ENCODE measurements at regions not wholly inside any gene's neighbourhood (a gene's known extent, or its start where the extent isn't known, plus 50 kb on each side); places are given as distances from the start of the nearest gene placed in this dataset.

DNA sequence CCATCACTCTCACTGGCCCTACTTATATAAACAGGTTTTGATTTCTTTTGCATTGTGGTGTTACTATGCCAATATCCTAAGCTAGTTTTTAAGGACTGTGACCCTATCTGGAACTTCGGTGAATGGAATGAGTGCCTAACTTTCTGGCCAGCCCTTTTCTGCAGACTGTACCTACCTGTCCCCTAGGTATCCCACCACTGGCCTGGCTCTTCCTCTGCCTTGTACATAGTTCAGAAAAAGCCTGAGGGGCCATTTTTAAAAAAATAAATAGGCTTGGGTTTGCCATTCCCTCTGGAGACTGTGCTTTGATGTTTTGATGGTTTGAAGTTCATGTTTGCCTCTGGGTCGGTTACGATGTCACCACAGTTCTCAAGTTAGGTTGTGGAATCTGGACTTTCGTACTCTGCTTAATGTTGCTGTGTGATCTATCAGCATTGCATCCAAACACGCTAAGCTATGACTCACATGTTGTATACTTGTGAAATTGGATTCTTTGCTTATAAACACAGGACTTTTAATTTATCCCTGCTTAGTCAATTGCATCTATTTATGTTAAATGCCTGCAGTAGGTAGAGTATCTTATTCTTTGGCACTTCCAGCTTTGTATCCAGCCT, 182.0 kb downstream of the ANKRD50 start:
- DNase-seq = no peak

DNA sequence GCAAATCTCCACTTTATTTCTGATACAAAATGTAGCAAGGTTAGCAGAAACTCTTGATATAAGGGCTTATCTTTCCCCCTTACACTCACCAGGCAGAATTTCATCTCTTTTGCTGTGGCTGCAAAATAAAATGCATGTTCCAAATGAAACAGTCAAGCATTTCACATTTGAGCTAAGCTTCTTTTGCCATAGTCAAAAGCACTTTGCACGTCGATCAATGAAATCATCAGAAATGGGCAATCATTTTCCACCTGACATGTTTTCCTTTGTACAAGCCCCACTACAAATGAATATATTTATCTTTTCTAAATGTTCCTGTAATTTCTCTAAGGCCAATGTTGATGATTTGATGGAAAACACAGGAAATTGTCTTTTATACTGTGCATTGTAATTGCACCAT, 178.4 kb downstream of the ANKRD50 start:
- DNase-seq = no peak

DNA sequence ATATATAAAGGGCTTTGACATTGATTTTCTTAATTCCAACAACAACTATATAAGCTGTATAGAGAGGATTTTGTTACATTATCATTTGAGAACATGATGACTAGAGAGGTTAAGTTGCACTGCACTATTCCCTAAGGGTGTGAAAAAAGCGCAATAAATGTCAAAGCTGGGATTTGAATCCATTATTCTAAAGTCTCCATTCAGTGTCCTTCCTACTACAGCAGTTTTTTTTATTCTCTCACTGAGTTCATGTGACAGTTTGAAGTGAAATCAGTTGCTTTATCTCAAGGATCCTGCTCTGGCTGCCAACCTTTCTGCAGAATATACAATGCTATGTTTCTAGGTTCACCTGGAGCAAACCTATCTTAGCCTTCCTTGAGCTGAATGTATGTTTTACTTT, 177.5 kb downstream of the ANKRD50 start:
- DNase-seq = no peak

DNA sequence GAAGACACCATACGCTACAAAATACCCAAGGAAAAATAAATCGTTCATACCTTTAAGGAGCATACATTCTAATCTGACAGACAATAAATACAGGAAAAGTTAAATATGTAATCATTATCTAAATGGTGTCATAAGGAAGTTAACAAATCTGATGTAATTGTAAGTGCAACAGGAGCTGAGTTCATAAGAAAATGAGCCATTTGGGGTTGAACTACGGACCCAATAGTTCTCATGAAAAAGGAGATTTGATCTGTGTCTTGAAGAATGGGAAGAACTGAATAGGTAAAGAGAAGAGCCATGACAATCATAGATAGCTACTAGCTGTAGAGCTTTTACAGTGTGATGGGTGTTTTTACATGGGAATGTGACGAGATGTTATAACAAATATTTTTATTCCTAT, 175.6 kb downstream of the ANKRD50 start:
- no peak for DNase-seq

DNA sequence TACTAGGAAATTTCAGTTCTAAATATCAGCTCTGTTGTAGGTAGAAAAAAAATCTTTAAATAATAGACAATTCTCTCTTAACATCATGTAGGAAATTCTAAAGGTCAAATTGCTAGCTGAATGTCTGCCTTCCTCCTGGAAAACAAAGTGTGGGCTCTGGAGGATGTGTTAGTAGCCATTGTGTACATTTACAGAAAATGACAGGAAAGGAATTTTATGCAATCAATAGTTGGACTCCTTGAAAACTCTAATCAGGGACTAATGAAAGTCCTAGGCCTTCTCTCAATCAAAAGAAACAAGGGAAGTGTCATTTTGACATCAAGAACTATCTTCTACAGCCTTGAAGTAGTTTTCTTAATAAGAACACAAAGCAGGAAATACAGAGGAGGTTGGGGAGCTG, 174.6 kb downstream of the ANKRD50 start:
- no peak for DNase-seq

DNA sequence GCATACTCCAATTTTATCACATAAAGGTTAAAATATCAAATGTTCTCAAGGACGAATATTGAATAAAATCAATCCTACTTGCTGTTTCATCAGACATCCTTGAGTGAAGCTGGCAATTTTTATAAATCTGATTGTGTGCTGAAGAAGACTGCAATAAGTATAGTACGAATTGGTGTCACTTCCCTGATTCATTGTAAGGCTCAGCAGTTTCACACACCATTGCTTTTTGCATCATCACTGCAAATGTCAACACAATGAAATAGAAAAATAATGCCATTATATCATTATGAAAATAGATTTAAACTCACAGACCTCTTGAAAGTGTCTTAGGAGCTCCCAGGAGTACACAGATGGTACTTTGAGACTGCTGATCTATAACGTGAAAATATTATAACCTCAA, 172.5 kb downstream of the ANKRD50 start:
- DNase-seq = no peak

DNA sequence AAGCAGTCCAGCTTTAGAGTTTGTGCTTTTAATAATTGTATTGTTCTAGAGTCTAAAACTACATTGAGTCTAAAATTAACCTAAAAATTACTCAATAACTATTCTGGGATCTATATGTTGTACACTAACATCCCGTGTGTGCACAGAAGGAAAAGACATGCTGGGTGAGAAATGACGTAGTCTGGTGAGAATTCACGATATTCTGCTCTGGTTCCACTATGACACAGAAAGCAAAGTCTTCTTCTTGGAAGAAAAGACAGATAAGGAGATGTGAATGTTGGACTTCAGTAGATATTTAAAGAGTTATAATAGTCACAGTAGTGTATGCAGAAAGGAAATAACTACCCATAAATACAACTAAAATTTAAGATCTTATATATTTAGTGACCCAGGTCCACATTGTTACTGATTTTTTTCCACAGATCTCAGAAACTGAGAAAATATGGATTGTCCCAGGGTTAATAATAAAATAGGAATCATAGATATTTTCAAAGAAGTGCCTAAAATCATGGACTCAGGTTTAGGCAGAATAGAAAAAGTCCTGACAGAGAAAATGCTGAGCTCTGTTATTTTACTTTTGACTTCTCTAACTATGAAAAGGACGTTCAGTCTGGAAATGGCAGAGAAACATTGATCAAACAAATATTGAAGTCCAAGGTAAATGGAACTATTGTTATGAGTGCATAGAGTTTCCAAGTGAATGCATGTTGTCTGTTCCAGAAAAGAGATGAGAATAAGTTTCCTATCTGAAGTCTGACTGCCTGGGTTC, 170.7 kb downstream of the ANKRD50 start:
- DNase-seq = no peak

DNA sequence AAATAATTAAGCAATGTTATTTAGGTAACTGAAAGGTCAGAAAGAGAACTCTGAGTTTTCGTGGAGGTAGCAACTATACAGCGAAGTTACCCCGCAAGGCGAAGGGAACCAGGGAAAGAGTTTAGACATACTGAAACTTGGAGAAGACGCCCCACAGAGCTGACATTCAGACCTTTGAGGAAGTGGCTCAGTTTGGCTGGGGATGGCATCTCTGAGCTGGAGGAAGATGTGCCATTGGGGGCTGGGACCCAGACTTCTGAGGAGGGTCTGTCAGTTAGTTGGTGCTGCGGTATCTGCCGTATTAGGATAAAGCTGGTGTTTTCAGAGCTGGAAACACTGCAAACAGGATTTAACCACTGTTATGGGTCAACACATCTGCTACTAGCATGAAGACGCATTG, 156.6 kb downstream of the ANKRD50 start:
- DNase-seq = no peak

DNA sequence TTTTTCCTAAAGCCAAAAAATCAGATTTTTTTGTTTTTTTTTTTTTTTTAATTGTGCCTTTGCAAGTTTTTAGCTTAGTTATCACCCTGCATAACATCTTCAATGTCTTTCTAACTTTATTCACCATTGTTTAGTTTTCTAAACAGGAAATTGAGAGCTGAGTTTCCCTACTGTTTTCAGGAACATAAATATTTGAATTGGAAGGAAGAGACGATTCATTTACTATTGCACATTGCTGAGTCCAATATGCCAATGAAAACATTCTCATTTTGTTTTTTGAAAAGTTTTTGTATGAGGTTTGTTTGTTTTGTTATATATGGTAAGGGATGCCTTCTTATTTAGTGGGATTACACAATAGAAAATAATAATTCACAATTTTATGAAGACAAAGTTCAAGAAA, 148.4 kb downstream of the ANKRD50 start:
- no peak for DNase-seq

DNA sequence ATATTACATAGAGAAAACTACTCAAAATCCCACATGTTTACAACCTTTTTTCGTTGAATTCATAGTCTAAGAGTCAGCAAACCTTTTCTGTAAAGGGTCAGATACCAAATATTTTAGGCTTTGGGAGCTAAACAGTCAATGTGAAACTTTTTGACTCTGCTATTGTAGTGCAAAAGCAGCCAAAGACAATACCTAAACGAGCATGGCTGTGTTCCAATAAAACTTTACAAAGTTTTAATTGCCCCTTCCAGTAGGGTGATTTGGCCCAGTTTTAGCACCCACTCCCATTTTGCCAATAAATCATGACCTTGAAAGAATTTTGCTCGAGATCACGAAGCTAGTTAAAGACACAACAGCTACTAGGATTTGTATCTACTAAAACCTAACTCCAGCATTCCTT, 147.2 kb downstream of the ANKRD50 start:
- DNase-seq = no peak

DNA sequence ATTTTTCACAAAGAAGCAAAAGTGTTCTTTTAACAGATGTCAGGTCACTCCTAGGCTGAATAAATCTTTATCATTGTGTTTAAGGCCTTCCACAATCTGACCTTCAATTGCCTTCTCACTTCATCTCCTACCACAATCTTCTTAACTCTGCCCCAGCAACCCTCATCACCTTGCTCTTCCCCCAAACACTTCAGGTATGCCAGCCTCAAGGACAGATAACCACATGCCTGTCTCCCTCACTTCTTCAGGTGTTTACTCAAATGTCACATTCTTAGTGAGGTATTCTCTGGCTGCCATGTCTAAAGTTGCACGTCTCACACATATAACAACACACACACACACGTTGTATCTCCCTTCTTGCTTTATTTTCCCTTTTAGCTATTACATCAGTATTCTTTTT, 146.5 kb downstream of the ANKRD50 start:
- DNase-seq = no peak

DNA sequence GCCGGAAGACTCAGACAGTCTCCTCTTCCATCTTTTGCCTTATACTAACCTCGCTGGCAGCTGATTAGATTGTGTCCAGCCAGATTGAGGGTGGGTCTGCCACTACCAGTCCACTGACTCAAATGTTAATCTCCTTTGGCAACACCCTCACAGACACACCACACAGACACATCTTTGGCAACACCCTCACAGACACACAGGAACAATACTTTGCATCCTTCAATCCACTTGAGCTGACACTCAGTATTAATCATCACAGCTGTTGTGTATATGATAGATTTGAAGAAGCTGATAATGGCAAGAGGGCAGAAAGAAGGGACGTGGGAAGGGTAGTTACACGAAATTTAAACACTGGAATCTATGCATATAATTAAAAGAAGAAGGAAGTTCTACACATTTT, 139.5 kb downstream of the ANKRD50 start:
- DNase-seq = no peak

DNA sequence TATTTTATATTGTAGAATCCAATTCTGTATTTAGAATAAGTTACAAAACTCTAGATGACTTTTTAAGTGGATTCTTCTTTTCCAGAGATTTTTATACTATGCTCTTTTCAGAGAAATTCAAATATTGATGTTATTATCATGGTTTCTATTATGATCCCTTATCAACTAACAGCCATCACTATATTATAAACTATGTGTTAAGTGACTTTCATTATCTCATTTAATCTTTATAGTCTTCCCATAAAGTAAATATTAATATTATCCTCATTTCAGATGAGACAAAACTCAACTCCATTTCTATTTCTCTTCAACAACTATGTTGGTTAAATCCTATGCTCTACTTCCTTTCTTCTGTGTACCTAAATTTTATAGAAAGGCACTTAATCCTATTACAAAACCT, 132.6 kb downstream of the ANKRD50 start:
- DNase-seq = peak; percentile 16 to 20

DNA sequence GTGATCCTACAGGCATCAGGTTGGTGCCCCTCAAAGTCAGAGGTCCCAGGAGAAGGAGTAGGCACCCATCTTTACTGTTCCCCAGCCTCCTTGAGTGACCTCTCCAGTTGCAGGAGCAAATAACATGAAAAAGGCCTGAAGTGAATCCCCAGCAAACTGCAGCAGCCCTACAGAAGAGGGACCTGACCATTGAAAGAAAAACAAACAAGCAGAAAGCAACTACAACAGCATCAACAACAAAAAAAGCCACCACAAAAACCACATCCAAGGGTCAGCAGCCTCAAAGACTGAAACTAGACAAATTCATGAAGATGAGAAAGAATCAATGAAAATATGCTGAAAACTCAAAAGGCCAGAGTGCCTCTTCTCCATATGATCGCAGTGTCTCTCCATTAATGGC, 128.7 kb downstream of the ANKRD50 start:
- no peak for DNase-seq

DNA sequence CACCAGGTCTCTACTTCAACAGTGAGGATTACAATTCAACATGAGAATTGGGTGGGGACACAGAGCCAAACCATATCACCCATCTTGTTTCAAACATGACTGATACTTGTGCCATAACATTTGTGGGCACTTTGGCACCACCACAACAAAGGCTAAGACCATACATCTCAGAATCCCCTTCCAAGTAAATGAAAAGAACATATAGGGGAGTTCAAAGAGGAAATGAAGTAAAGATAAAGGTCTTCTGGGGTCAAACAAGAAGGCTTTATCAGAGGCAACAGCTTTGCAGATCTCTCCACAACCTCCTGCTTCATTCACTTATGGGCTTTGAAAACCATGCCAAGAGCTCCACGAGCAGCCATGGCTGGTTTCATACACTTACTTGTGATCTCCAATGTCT, 122.7 kb downstream of the ANKRD50 start:
- no peak for DNase-seq

DNA sequence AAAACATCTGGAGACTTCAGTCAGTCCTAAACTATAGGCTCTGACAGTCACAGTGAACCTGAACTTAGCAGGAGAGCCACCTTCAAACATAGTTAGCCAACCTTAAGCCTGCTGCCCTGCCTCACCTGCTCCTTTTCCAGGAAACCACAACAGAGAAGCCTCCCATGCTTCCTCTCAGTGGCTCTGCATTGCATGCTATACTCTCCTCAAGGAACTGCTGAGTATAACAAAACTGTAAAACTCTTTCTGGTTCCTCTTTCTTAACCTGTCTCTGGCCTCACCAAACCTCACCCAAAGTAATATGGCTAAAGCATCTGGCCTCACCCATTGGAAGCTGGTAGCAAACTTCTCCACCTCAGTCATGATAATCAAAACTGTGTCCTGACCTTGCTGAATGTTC, 122.1 kb downstream of the ANKRD50 start:
- DNase-seq = no peak

DNA sequence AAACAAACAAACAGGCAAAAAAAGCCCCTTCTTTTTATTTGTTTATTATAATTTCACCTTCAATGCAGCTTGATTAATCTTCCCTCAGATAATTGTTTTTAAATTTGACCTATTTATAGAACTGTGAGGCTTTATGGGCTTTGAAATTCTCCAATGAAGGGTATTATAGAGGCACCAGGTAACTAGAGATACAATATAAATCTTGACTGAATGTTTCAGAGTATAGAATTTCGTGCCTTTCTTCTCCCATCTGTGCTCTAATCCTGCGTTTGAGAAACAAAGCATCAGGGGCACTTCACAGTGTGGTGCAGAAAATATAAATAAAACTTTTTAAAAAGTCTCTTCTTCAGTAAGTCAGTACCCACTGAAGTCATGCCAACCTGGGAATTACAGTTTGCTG, 120.9 kb downstream of the ANKRD50 start:
- DNase-seq = no peak

DNA sequence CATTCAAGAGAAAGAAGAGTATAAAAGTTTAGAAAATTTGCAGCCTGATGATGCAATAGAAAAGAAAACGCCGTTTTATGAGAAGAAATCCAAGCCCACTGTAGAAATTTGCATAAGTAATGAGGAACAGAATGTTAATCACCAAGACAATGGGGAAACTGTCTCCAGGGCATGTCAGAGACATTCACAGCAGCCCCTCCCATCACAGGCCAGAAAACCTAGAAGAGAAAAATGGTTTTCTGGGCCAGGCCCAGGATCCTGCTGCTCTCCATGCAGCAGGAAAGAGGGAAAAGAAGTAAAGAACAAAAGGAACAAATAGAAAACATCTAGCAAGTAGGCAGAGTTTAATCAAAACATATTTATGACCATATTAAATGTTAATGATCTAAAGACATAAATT, 119.0 kb downstream of the ANKRD50 start:
- DNase-seq = no peak

DNA sequence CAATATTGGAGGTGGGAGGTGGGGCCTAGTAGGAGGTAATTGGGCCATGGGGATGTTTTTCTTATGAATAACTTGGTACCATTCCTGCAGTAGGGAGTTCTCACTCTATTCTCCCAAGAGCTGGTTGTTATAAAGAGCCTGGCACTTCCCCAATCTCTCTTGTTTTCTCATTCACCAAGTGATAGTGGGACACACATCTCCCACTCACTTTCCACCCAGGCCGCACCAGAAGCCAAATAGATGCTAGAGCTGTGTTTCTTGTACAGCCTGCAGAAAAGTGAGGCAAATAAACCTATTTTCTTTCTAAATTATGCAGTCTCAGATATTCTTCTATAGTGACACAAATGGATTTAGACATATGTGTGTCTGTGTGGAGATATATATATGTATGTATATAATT, 117.6 kb downstream of the ANKRD50 start:
- DNase-seq = no peak

DNA sequence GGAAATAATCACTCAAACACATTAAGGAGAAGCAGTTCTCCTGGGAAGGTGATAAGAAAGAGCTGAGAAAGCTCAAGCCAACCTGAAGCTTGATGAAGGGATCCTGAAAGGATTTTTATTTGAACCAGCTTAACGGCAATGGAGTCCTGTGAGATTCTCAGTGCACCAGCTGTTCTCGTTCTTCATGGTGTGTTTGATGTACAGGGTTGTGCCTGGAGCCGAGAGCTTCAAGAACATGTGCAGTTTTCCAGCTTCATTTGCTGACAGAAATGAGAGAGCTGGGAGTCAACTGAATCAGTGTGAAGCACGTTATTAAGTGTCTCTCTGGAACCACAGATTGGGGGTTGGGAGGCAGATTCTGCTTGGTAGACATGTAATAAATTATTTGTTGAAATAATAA, 115.7 kb downstream of the ANKRD50 start:
- no peak for DNase-seq

DNA sequence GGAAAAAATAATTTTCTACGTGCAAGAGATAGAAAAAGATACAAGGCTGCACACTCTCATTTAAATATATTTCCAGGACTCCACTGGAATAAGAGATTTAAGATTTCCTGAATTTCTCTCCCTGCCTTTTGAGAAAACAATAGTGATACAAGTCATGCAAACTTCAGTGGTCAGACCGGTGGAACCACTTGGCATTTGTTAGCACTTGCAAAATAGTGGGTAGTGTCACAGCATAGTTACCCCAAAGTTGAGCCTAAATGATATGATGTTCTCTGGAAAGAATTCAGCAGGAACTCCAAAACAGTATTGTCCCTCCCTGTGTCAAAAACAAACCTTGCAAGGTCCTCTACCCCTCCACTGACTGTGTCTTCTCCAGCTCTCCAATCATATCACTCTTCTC, 102.3 kb downstream of the ANKRD50 start:
- peak; percentile 4 to 12 for DNase-seq
